ENCODE measurements at regions not wholly inside any gene's neighbourhood (a gene's known extent, or its start where the extent isn't known, plus 50 kb on each side); places are given as distances from the start of the nearest gene placed in this dataset.

- H3K27me3 ChIP-seq: no peaks in the 10 kb centered on the region
- no peaks in the 10 kb centered on the region for H3K9me3 ChIP-seq
- DNase-seq: no peak
- H3K4me1 ChIP-seq: no peaks in the 10 kb centered on the region
- H3K36me3 ChIP-seq: no peaks in the 10 kb centered on the region
- TF ChIP-seq CTCF (IDR thresholded peaks at IDR 0.05; ENCODE audit: low read depth, low read length): no peak
- H3K4me3 ChIP-seq (ENCODE audit: low read depth, low read length): no peak overlapping the region
Measured at GRCh38 chrX:13492286-13492685, 77.1 kb upstream of the EGFL6 start.

- TF ChIP-seq CTCF (IDR thresholded peaks at IDR 0.05; ENCODE audit: low read depth, low read length): no peak
- Histone ChIP-seq H3K4me3 (ENCODE audit: low read depth, low read length) (no peak overlapping the region), H3K4me1 (no peaks in the 10 kb centered on the region), H3K36me3 (no peaks in the 10 kb centered on the region), H3K9me3 (no peaks in the 10 kb centered on the region), H3K27me3 (no peaks in the 10 kb centered on the region)
- DNase-seq: no peak
Measured at GRCh38 chrX:13491061-13491460, 78.3 kb upstream of the EGFL6 start.

DNA sequence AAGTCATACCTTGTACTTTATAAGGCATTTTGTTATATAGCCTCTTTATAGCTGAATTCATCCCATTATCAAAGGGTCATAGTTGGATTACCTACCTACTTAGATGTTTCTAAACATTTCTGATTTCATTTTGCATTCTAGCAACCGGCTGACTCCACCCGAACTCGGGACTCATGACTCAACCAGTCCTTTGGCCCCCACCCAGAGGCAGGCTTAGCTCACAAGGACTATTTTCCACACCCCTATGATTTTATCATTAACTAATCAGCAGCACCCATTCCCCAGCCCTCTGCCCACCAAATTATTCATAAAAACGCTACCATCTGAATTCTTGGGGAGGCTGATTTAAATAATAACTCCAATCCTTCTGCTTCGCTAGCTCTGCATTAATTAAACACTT, 79.9 kb upstream of the EGFL6 start:
- no peak for TF ChIP-seq CTCF (IDR thresholded peaks at IDR 0.05; ENCODE audit: low read depth, low read length)
- H3K4me3 ChIP-seq (ENCODE audit: low read depth, low read length): no peak overlapping the region
- H3K36me3 ChIP-seq: no peaks in the 10 kb centered on the region
- no peaks in the 10 kb centered on the region for H3K27me3 ChIP-seq
- no peak for DNase-seq
- no peaks in the 10 kb centered on the region for H3K9me3 ChIP-seq
- H3K4me1 ChIP-seq: no peaks in the 10 kb centered on the region

DNA sequence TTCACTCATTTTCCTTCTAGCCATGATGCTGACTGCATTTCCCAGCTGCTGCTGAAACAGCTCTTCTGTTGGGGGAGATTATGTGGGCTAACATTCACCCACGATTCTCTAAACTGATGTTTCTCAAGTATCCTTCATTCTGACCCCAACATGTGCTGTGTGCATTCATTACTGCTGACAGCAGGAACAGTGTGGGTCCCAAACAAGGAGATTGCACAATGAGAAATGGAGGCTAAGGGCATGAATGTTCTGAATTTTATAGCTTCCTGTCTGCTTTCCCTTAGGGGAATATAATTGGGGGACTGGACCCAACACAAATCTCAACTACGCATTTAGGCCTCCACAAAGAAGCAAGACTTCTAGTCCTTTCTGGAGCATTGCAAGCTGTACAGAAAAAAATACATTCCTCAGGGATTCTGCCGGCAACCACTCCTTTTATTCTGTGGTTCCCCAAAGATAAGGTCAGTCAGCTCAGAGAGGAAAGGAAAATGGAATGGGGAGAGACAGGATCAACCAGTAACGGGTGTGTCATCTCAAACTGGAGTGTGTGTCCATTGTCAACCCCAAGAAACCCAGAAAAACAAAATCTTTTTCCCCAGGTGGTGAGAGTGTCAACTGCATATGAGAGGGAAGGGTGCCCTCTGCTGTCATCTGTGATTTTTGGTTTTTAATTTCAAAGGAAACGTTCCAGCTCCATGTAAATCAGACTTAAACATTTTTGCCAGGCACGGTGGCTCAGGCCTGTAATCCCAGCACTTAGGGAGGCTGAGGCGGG, 81.5 kb upstream of the EGFL6 start:
- Histone ChIP-seq H3K9me3 (no peaks in the 10 kb centered on the region), H3K36me3 (no peaks in the 10 kb centered on the region), H3K4me3 (ENCODE audit: low read depth, low read length) (no peak overlapping the region), H3K27me3 (no peaks in the 10 kb centered on the region), H3K4me1 (no peaks in the 10 kb centered on the region)
- peak; percentile 63 for TF ChIP-seq CTCF (IDR thresholded peaks at IDR 0.05; ENCODE audit: low read depth, low read length)
- peak; percentile 38 for DNase-seq

DNA sequence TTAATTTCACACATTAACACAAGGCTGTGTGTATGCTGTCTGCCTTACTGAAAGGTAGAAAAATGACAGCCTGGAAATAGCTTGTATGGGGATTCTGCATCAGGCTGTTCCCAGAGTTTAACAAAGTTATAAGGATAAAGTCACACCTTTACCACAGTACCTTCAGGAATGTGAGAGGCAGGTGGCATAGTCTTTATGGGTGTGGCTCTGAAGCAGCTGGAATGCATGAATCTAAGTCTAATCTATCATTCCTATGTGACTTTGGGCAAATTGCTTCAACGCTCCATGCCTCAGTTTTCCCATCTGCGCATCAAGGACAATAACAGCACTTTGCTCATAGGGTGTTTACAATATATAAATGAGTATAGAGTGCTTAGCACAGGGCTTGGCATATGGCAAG, 84.2 kb upstream of the EGFL6 start:
- no peaks in the 10 kb centered on the region for H3K9me3 ChIP-seq
- H3K27me3 ChIP-seq: no peaks in the 10 kb centered on the region
- no peak for DNase-seq
- H3K36me3 ChIP-seq: no peaks in the 10 kb centered on the region
- H3K4me3 ChIP-seq (ENCODE audit: low read depth, low read length): no peak overlapping the region
- TF ChIP-seq CTCF (IDR thresholded peaks at IDR 0.05; ENCODE audit: low read depth, low read length): no peak
- H3K4me1 ChIP-seq: no peaks in the 10 kb centered on the region

DNA sequence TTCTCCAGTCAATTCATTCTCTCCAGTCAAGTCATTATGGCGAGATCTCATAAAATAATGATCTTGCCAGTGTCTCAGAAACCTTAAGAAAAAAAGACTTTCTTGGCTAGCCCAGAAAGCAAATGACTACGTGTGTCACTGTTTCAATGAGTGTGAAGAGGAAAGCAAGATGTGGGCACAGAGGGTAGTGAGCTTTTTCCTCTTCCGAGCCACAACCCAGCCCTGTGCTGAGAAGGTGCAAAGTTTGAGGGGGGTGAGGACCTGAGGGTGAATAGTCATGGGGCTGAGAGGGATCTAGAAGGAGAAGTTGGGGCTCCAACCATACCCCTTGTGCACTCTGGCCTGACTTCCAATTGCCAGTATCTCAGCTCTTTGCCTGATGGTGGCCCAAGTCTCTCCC, 85.6 kb upstream of the EGFL6 start:
- Histone ChIP-seq H3K9me3 (no peaks in the 10 kb centered on the region), H3K27me3 (no peaks in the 10 kb centered on the region), H3K4me1 (no peaks in the 10 kb centered on the region), H3K4me3 (ENCODE audit: low read depth, low read length) (no peak overlapping the region), H3K36me3 (no peaks in the 10 kb centered on the region)
- no peak for DNase-seq
- TF ChIP-seq CTCF (IDR thresholded peaks at IDR 0.05; ENCODE audit: low read depth, low read length): no peak
